IMR-90 (cell line): ENCODE measurements at regions not wholly inside any gene's neighbourhood (a gene's known extent, or its start where the extent isn't known, plus 50 kb on each side); places are given as distances from the start of the nearest gene placed in this dataset.

ENCODE experiments used
- ATAC-seq: fragments of 200-7000 bp; cut with Tn5 transposase; 2 replicates; pipeline ENCODE4 v1.9.1; 2020; ENCODE audit warnings: low read depth, mild to moderate bottlenecking, moderate library complexity
- BruUV-seq: library from RNA; stranded (reverse); fragments of 400-500 nt; replicated peaks from 2 replicates; lab custom pipeline; 2021; lab: Mats Ljungman, UMichigan
- CTCF ChIA-PET: fragments of 300-600 bp; formaldehyde crosslinking; extraction: SDS; loops from one replicate; lab custom pipeline; 2021; ENCODE audit warnings: antibody characterized with exemption; lab: Yijun Ruan, JAX
- POLR2A ChIA-PET: fragments of 300-600 bp; sonication (Branson Sonifier 250); formaldehyde crosslinking; loops from one replicate; lab custom pipeline; 2022; ENCODE audit warnings: antibody characterized with exemption; ENCODE audit not compliant: unreplicated experiment; lab: Charles Lee
- DNase-seq: peaks from one replicate; pipeline ENCODE4 v3.0.0; 2013
- H2AFZ ChIP-seq: replicated peaks from 2 replicates; pipeline ENCODE3; 2013; ENCODE audit warnings: low read length, mild to moderate bottlenecking; ENCODE audit not compliant: poor library complexity
- H2AK5ac ChIP-seq: 2 replicates; pipeline ENCODE4 v1.6.1; 2013; ENCODE audit warnings: low read depth, low read length, inconsistent platforms
- H2AK9ac ChIP-seq: replicated peaks from 2 replicates; pipeline ENCODE3; 2013; ENCODE audit warnings: mild to moderate bottlenecking, low read depth, low read length, moderate library complexity; ENCODE audit not compliant: poor library complexity
- H2BK120ac ChIP-seq: 2 replicates; pipeline ENCODE4 v1.6.1; 2013; ENCODE audit warnings: low read depth, low read length, inconsistent platforms
- H2BK15ac ChIP-seq: 3 replicates; pipeline ENCODE4 v1.6.1; 2013; ENCODE audit warnings: low read depth, low read length, inconsistent platforms
- H2BK20ac ChIP-seq: 2 replicates; pipeline ENCODE4 v1.6.1; 2013; ENCODE audit warnings: low read depth, mild to moderate bottlenecking, inconsistent platforms, low read length, moderate library complexity
- H2BK5ac ChIP-seq: 2 replicates; pipeline ENCODE4 v1.6.1; 2013; ENCODE audit warnings: mild to moderate bottlenecking, low read depth, low read length, inconsistent platforms; ENCODE audit not compliant: poor library complexity, severe bottlenecking
- H3K14ac ChIP-seq: replicated peaks from 2 replicates; pipeline ENCODE4 v1.6.1; 2013; ENCODE audit warnings: low read depth, low read length, inconsistent platforms
- H3K18ac ChIP-seq: 2 replicates; pipeline ENCODE4 v1.6.1; 2013; ENCODE audit warnings: low read depth, low read length, control low read depth
- H3K23ac ChIP-seq: 2 replicates; pipeline ENCODE4 v1.6.1; 2013; ENCODE audit warnings: low read depth, low read length, inconsistent platforms
- H3K27ac ChIP-seq: 2 replicates; pipeline ENCODE4 v1.5.1; 2013; ENCODE audit warnings: mild to moderate bottlenecking, control low read depth, low read length; ENCODE audit not compliant: insufficient read depth
- H3K27me3 ChIP-seq: 2 replicates; pipeline ENCODE4 v1.6.1; 2013; ENCODE audit warnings: low read length; ENCODE audit not compliant: control insufficient read depth, insufficient read depth
- H3K36me3 ChIP-seq: 2 replicates; pipeline ENCODE4 v1.6.1; 2013; ENCODE audit warnings: low read length, mixed read lengths; ENCODE audit not compliant: control insufficient read depth, insufficient read depth
- H3K4ac ChIP-seq: 2 replicates; pipeline ENCODE4 v1.6.1; 2013; ENCODE audit warnings: low read depth, low read length, inconsistent platforms
- H3K4me1 ChIP-seq: 2 replicates; pipeline ENCODE4 v1.6.1; 2013; ENCODE audit warnings: low read length, mixed read lengths; ENCODE audit not compliant: control insufficient read depth, insufficient read depth
- H3K4me2 ChIP-seq: 2 replicates; pipeline ENCODE4 v1.6.1; 2013; ENCODE audit warnings: low read depth, mild to moderate bottlenecking, control low read depth, low read length, moderate library complexity
- H3K4me3 ChIP-seq: 2 replicates; pipeline ENCODE4 v1.5.1; 2013; ENCODE audit warnings: low read depth, mild to moderate bottlenecking, control low read depth, low read length, moderate library complexity; ENCODE audit not compliant: insufficient read depth
- H3K56ac ChIP-seq: 2 replicates; pipeline ENCODE4 v1.6.1; 2013; ENCODE audit warnings: low read length, inconsistent platforms; ENCODE audit not compliant: insufficient read depth; ENCODE audit errors: extremely low read depth
- H3K79me1 ChIP-seq, 2 experiments: 2 replicates each; pipeline ENCODE4 v1.6.1; 2013; ENCODE audit warnings: low read length in 2 of 2, inconsistent platforms in 1 of 2, low read depth in 1 of 2
- H3K9ac ChIP-seq: 2 replicates; pipeline ENCODE4 v1.6.1; 2013; ENCODE audit warnings: low read depth, low read length, control low read depth
- H3K9me1 ChIP-seq: 2 replicates; pipeline ENCODE4 v1.6.1; 2013; ENCODE audit warnings: low read length, inconsistent platforms; ENCODE audit not compliant: insufficient read depth
- H3K9me3 ChIP-seq: 2 replicates; pipeline ENCODE4 v1.6.1; 2013; ENCODE audit warnings: low read length; ENCODE audit not compliant: control insufficient read depth, insufficient read depth
- H4K20me1 ChIP-seq: 2 replicates; pipeline ENCODE4 v1.6.1; 2013; ENCODE audit warnings: low read length, inconsistent platforms; ENCODE audit not compliant: insufficient read depth
- H4K5ac ChIP-seq: 2 replicates; pipeline ENCODE4 v1.6.1; 2013; ENCODE audit warnings: mild to moderate bottlenecking, low read depth, low read length, control low read depth
- H4K8ac ChIP-seq, 2 experiments: 2 replicates each; pipeline ENCODE4 v1.6.1; 2013; ENCODE audit warnings: low read depth in 2 of 2, low read length in 2 of 2, control low read depth in 1 of 2, inconsistent platforms in 1 of 2
- H4K91ac ChIP-seq: 2 replicates; pipeline ENCODE4 v1.6.1; 2013; ENCODE audit warnings: low read depth, low read length, inconsistent platforms; ENCODE audit not compliant: insufficient read depth
- BHLHE40 ChIP-seq: fragments of 150-350 bp; IDR thresholded peaks from 2 replicates; pipeline ENCODE4 v1.6.1; 2016; ENCODE audit warnings: mild to moderate bottlenecking, low read depth, low read length
- CEBPB ChIP-seq: IDR thresholded peaks from 2 replicates; pipeline ENCODE4 v1.6.1; 2012; ENCODE audit warnings: low read depth, low read length, improper control_type of control experiment
- CHD1 ChIP-seq: IDR thresholded peaks from 2 replicates; pipeline ENCODE4 v1.6.1; 2012; ENCODE audit warnings: low read depth, low read length, improper control_type of control experiment
- FOS ChIP-seq: fragments of 150-350 bp; IDR thresholded peaks from 2 replicates; pipeline ENCODE4 v1.6.1; 2016; ENCODE audit warnings: low read depth, low read length
- MAFK ChIP-seq: IDR thresholded peaks from 2 replicates; pipeline ENCODE4 v1.6.1; 2012; ENCODE audit warnings: low read depth, low read length, improper control_type of control experiment
- MAZ ChIP-seq: IDR thresholded peaks from 2 replicates; pipeline ENCODE4 v1.6.1; 2012; ENCODE audit warnings: low read depth, mild to moderate bottlenecking, low read length, improper control_type of control experiment, moderate library complexity, borderline replicate concordance
- MXI1 ChIP-seq: IDR thresholded peaks from 2 replicates; pipeline ENCODE4 v1.6.1; 2012; ENCODE audit warnings: low read depth, mild to moderate bottlenecking, low read length, moderate library complexity, borderline replicate concordance
- NFE2L2 ChIP-seq: fragments of 150-350 bp; IDR thresholded peaks from 2 replicates; pipeline ENCODE4 v1.6.1; 2016; ENCODE audit warnings: low read depth, mild to moderate bottlenecking, low read length
- POLR2A ChIP-seq: IDR thresholded peaks from 2 replicates; pipeline ENCODE4 v1.6.1; 2012; ENCODE audit warnings: mild to moderate bottlenecking, low read depth, low read length
- RAD21 ChIP-seq: IDR thresholded peaks from 2 replicates; pipeline ENCODE4 v1.6.1; 2012; ENCODE audit warnings: low read length, improper control_type of control experiment
- RCOR1 ChIP-seq: IDR thresholded peaks from 2 replicates; pipeline ENCODE4 v1.6.1; 2012; ENCODE audit warnings: mild to moderate bottlenecking, low read length, improper control_type of control experiment; ENCODE audit not compliant: insufficient replicate concordance
- RFX5 ChIP-seq: IDR thresholded peaks from 2 replicates; pipeline ENCODE4 v1.8.0; 2012; ENCODE audit warnings: low read depth, mild to moderate bottlenecking, low read length, moderate library complexity
- SMC3 ChIP-seq: fragments of 150-350 bp; IDR thresholded peaks from 2 replicates; pipeline ENCODE4 v1.6.1; 2016; ENCODE audit warnings: low read depth, mild to moderate bottlenecking, antibody characterized with exemption, low read length, moderate library complexity
- WGBS, 2 experiments: methylation state at CpG; one replicate each; pipeline versions ENCODE4 v1.1.5 to v1.1.7; 2013; ENCODE audit warnings: missing lambda C conversion rate in 2 of 2; ENCODE audit not compliant: insufficient read length in 1 of 2; ENCODE audit errors: extremely low coverage in 2 of 2; 5-methylcytosine and 5-hydroxymethylcytosine counted together
- dilution Hi-C: fragments of 300-500 bp; cut with HindIII; formaldehyde crosslinking; loops from one replicate; pipeline ENCODE4 v1.14.3; 2018; ENCODE audit warnings: low sequenced_read_pairs; ENCODE audit not compliant: unreplicated experiment
- in situ Hi-C: fragments of 300-500 bp; cut with MboI; formaldehyde crosslinking; loops from 3 replicates; pipeline ENCODE4 v1.14.3; 2019; ENCODE audit warnings: low sequenced_read_pairs, inconsistent platforms, mixed read lengths
- intact Hi-C: fragments of 100-400 bp; cut with micrococcal nuclease; formaldehyde crosslinking; loops from 2 replicates; pipeline ENCODE4 v1.10.0; 2022
- TF ChIP-seq, protein P1 (sequence below): conservative IDR thresholded peaks from 2 replicates; pipeline ENCODE4 v1.5.1; 2012; ENCODE audit warnings: mild to moderate bottlenecking, low read depth, low read length, improper control_type of control experiment
- TF ChIP-seq, protein P2 (sequence below): fragments of 150-350 bp; IDR thresholded peaks from 2 replicates; pipeline ENCODE4 v1.6.1; 2016; ENCODE audit warnings: low read depth, mild to moderate bottlenecking, low read length, moderate library complexity, borderline replicate concordance
- TF ChIP-seq, protein P3 (sequence below): fragments of 150-350 bp; IDR thresholded peaks from 2 replicates; pipeline ENCODE4 v1.6.1; 2017; ENCODE audit warnings: mild to moderate bottlenecking, antibody characterized with exemption, low read length, low read depth

DNA sequence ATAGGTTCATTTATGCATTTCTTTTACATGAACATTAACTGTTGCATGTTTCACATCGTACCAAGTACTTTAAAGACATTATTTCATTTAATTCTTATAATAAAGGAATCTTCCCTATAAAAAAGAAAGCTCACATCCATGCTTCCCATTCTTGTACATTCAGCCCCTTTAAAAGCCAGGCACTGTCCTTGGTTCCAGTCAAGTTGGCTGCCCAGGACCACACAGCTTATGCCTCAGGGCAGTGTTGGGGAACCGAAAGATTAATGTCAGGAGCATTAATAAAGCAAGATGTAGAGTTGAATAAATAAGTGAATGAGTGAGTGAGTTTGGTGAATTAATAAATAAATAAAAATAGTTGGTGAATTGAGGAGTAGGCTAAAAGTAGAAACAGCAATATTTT lies 409.4 kb upstream of the DAB1 start:
- BruUV-seq: no TSS peak
- H3K36me3 ChIP-seq: no peaks in the 10 kb centered on the region
- H2BK5ac ChIP-seq: no peak overlapping the region
- no peak overlapping the region for H4K91ac ChIP-seq
- ATAC-seq: no peak
- H2BK20ac ChIP-seq: no peak overlapping the region
- no peaks in the 10 kb centered on the region for H3K9me3 ChIP-seq
- H2AFZ ChIP-seq: no peak overlapping the region
- H3K14ac ChIP-seq: no peak overlapping the region
- no peak overlapping the region for H4K8ac ChIP-seq
- H2BK120ac ChIP-seq: no peak overlapping the region
- no peak overlapping the region for H3K27ac ChIP-seq
- H3K79me1 ChIP-seq: no peaks in the 10 kb centered on the region
- H3K4me1 ChIP-seq: no peaks in the 10 kb centered on the region
- H4K20me1 ChIP-seq: no peaks in the 10 kb centered on the region
- H3K9me1 ChIP-seq: no peaks in the 10 kb centered on the region
- H2AK5ac ChIP-seq: no peak overlapping the region
- H2BK15ac ChIP-seq: no peak overlapping the region
- DNase-seq: no peak
- WGBS, 2 experiments: no CpG with 5 or more reads among the region's 2 CpGs
- no peak overlapping the region for H3K56ac ChIP-seq
- H3K4me2 ChIP-seq: no peak overlapping the region
- no peak overlapping the region for H3K18ac ChIP-seq
- no peak overlapping the region for H3K4ac ChIP-seq
- in situ Hi-C loops (no loop called here), dilution Hi-C loops (no loop called here), intact Hi-C loops (no loop called here)
- no peak overlapping the region for H3K9ac ChIP-seq
- no peak overlapping the region for H2AK9ac ChIP-seq
- POLR2A ChIA-PET: no interaction called here
- H3K23ac ChIP-seq: no peak overlapping the region
- H3K4me3 ChIP-seq: no peak overlapping the region
- no peak overlapping the region for H4K5ac ChIP-seq
- TF ChIP-seq RFX5 (no peak), CEBPB (no peak), CHD1 (no peak), NFE2L2 (no peak), SMC3 (no peak), FOS (no peak), POLR2A (no peak), RCOR1 (no peak), BHLHE40 (no peak), MXI1 (no peak), MAZ (no peak), RAD21 (no peak), MAFK (no peak)
- TF ChIP-seq, protein P1, sequence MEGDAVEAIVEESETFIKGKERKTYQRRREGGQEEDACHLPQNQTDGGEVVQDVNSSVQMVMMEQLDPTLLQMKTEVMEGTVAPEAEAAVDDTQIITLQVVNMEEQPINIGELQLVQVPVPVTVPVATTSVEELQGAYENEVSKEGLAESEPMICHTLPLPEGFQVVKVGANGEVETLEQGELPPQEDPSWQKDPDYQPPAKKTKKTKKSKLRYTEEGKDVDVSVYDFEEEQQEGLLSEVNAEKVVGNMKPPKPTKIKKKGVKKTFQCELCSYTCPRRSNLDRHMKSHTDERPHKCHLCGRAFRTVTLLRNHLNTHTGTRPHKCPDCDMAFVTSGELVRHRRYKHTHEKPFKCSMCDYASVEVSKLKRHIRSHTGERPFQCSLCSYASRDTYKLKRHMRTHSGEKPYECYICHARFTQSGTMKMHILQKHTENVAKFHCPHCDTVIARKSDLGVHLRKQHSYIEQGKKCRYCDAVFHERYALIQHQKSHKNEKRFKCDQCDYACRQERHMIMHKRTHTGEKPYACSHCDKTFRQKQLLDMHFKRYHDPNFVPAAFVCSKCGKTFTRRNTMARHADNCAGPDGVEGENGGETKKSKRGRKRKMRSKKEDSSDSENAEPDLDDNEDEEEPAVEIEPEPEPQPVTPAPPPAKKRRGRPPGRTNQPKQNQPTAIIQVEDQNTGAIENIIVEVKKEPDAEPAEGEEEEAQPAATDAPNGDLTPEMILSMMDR: no peak
- TF ChIP-seq, protein P2, sequence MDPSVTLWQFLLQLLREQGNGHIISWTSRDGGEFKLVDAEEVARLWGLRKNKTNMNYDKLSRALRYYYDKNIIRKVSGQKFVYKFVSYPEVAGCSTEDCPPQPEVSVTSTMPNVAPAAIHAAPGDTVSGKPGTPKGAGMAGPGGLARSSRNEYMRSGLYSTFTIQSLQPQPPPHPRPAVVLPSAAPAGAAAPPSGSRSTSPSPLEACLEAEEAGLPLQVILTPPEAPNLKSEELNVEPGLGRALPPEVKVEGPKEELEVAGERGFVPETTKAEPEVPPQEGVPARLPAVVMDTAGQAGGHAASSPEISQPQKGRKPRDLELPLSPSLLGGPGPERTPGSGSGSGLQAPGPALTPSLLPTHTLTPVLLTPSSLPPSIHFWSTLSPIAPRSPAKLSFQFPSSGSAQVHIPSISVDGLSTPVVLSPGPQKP: no peak
- TF ChIP-seq, protein P3, sequence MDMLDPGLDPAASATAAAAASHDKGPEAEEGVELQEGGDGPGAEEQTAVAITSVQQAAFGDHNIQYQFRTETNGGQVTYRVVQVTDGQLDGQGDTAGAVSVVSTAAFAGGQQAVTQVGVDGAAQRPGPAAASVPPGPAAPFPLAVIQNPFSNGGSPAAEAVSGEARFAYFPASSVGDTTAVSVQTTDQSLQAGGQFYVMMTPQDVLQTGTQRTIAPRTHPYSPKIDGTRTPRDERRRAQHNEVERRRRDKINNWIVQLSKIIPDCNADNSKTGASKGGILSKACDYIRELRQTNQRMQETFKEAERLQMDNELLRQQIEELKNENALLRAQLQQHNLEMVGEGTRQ: no peak
- no peaks in the 10 kb centered on the region for H3K27me3 ChIP-seq
- CTCF ChIA-PET: no interaction called here
